IPS DF 19.7 (cell line): ENCODE measurements at regions not wholly inside any gene's neighbourhood (a gene's known extent, or its start where the extent isn't known, plus 50 kb on each side); places are given as distances from the start of the nearest gene placed in this dataset.
"Not testable (repeated sequence)": the region's sequence is repeated elsewhere in the genome, so short reads cannot be mapped to it uniquely, and the experiment has no call there.

Source experiments
- DNase-seq: peaks from one replicate; pipeline ENCODE4 v3.0.0-alpha.2; 2013; ENCODE audit warnings: low read depth, low spot score

DNA sequence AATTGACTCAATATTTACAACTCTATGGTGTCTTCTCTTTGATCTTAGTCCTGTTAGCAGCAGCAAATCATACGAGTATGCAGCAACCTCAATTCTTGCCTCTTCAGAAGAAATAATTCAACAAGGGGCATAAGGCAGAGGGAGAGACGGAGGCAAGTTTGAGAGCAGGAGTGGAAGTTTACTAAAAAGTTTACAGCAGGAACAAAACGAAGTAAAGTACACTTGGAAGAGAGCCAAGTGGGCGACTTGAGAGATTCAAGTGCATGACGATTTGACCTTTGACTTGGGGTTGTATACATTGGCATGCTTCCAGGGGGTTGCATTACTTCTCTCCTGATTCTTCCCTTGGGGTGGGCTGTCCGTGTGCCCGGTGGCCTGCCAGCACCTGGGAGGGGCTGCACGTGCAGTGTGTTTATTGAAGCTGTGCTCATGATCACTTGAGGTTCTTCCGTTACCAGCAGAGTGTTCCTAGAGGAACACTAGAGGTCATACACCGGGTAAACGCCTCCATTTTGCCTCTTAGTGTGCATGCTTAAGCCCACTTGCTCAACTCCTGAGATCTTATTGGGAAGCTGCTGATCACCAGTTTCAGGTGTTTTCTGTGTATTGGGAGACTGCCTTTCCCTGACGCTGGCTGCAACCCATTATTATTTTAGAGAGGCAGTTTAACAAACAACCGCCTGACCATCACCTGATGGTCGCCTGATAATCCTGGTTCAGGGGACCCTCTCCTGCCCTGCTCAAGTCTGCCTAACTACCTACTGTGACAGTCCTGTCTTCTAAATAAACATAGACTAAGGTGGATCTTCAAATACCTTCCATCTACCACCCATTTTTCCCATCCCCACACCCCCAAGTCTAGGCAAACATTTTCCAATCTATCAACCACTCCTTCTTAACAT, 172.4 kb upstream of the MYLIP start:
- DNase-seq, result no peak

DNA sequence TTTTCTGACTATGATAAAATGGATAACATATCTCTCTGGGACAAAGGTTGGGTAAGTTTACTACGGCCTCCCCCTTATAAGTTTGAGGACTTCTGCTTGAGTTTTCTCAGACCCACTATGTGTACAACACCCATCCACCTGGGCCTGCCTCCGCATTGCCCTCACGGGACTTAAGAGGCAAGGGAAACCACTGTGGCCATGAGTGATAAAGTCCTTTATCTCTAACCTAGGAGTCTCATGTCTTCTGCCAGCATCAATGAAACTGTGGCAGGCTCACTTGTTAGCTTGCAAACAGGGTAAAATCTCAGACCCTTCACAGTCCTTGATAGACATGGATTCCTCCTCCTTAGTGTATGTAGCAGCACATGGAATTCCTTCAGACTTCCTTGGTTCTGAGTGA, 173.4 kb upstream of the MYLIP start:
- no peak for DNase-seq

DNA sequence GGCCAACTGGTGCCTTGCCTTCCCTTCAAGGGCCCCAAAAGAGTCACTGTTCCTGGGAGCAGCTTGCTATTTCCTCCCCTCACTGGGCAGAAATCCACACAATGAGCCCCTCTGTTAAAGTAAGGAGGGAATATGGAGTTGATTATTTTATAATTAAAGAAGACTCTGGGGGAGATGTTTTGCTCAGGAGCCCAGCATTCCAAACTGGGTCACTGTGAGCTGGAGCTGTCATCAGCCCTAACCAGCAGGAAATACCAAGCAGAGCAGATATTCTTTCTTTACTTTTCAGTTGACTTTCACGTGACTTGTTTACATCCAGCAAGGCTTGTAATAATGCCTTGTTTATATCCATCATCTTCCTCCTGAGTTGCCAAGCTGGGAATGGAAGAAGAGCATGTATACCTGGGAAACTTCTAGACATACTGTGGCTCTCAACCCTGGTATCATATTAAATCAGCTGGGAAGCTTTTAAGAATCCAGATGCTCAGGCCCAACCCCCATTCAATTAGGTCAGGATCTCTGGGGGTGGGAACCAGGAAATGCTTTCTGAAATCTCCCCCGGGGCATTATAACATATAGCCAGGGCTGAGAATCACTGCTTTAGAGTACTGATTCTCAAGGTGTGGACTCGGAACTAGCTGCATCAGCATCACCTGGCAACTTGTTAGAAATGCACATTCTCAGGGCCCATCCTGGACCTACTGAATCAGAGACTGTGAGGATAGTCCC, 175.6 kb upstream of the MYLIP start:
- no peak for DNase-seq

DNA sequence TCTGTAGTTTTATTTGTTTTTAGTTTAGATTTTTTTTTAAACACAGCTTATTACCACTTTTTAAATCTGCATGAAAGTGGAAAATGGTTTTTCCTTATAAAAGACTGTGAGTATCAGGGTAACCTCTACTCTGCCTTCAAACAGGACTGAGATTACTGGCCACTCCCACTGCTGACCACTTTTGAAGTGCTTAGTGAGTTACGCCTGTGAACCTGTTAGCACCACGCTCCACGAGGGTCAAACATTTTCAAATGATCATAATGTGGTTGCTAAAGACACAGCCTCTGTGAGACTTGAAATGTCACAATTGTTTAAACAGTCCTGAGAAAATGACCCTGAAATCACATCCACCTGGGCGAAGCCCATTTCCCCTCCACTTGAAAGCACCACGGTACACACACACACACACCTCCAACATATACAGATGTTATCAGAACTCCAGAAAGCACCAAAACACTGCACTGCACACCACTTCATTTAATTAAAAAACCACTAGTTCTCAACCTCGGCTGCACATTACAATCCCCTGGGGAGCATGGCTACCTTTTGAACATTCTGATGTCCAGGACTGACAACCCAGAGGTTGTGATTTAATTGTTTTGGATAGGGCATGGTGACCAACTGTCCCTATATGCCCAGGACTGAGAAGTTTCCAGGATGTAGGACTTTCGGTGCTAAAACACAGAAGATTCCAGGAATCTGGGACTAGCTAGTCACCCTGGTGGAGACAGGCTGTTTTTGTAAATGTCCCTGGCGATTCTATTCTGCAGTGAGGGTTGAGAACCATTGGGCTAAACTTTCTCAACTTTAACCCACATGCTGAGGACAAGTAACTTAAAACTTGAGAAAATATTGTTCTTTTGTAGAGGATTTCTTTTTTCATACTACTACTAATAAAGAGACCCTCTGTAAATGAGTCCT, 176.4 kb upstream of the MYLIP start:
- no peak for DNase-seq

DNA sequence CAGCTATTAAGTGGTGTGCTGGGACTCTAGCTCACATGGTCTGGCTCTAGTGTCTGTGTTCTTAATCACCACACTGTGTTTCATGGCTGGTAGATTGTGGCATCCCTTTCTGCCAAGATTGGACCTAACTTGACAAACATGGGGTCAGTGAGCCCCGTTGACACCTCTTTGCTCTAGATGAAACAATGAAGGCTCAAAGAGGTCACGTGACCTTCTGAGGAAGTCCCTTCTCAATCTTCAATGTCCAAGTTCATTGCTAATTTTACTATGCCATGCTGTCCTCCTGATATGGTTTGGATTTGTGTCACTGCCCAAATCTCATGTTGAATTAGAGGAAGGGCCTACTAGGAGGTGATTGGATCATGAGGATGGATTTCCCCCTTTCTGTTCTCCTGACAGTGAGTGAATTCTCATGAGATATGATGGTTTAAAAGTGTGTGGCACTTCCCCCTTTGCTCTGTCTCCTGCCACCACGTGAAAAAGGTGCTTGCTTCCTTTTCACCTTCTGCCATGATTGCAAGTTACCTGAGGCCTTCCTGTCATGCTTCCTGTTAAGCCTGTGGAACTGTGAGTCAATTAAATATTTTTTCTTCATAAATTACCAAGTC, 177.8 kb upstream of the MYLIP start:
- DNase-seq, result no peak

DNA sequence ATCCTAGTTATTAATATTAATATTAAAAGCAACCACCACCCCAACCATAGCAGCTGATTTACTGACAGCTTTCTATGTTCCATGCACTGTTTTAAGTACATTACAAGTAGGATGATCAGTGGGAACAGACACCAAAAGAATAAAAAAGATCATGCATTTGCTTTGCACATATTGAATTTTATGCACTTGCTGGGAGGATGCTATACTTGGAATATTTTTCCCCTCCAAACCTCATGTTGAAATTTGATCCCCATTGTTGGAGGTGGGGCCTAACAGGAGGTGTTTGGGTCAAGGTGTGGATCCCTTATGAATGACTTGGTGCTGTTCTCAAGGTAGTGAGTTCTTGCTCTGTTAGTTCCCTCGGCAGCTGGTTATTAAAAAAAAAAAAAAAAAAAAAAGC, 178.9 kb upstream of the MYLIP start:
- DNase-seq, result no peak

DNA sequence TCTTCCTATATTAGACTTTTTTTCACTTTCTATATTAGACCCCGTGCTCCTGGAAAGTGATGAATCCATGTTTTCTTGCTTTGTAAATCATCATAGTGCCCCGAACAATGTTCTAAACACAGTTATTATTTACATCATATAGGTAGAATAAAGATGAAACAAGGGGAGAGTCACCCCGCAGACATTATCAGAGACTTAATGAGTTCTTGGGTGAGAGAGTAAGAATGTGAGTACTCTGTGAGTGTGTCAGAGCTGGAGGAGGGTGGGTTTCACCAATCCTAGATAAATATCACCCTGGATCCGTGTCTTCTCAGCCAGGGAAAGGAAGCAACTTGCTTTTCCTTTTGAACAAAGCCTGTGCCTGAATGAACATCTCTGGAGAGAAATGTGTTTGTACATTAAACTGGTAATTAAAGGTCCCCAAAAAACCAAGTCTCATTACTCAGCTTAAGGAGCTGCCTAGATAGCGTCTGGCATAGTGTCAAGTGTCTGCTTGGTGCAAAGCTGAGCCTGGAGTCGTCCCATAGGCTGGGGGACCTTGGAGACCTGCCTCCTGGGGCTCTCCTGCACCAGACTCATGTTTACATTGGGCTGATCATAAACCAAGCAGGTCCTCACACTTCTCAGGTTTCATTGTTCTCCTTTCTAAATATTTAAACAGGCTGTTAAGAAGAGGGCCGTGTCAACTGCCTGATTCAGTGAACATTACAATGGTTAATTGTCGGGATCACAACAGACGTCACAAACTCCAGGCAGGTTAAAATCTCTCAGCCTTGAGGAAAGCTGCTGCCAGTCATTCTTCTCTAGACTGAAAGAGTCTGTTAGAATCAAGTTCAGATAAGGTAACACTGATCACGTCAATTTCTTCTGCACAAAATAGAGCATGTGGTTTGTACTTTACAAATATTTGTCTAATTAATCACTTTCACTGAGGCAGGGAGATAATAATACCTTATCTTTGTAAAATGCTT, 179.7 kb upstream of the MYLIP start:
- DNase-seq, result no peak

DNA sequence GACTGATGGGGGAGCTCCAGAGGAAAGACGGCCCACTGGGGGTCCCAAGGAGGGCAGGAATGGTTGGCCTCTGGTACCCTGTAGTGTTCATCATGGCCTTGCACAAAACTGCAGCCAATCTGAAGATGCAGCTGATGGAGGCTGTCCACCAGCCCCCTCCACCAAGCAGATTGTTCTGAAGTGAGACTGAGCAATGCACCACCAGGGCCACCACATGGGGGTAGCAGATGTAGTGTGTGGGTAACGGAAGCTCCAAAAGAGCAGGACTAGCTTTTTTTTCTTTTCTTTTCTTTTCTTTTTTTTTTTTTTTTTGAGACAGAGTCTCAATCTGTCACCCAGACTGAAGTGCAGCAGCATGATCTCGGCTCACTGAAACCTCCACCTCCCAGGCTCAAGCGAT, 181.0 kb upstream of the MYLIP start:
- no peak for DNase-seq

DNA sequence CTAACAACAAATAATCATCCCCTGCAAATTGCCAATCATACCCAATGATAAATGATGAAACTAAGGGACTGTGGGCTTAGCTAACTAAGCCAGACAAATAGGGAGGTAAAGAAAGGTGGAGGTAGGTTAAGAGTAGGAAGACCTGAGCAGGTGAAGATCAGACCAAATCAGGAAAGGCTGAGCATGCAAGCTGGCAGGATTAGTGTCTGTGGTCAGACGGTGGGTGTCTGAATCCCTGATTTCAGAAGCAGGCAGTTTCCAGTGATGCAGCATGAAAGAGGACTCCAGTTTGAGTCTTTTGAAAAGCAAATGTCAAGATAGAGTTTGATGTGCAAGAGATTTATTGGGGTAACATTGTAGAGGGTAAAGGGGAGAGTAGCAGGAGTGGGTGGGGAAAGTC, 181.4 kb upstream of the MYLIP start:
- no peak for DNase-seq

DNA sequence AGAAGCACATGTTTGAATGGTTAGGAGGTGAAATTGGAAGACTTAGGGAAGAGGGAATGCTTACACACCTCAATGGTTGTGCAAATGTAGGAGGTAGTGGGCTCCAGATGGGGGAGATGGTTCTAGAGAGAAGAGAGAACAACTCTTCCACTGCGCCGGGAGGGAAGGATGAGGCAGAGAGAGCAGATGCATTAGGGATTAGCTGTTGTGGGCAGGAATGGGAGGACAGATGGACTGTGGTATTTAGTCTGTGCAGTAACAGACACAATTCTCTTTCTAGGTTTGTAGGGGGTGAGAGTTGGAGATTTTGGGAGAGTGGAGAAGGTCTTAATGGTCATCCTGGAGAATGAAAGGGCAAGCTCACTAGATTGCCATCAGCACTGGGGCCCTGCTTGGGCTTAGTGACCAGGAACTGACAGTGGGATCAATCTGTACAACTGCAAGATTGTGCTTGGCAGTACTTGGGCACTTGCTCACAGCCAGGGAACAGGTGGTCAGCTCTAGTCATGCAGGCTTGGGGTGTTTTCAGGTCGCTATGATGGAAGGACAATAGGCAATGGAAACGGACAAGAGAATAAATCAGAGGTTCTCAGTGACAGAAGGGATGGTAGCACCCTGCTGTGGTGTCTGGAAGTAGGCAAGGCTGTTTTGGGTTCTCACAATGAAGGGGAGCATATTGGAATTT, 182.0 kb upstream of the MYLIP start:
- no peak for DNase-seq

DNA sequence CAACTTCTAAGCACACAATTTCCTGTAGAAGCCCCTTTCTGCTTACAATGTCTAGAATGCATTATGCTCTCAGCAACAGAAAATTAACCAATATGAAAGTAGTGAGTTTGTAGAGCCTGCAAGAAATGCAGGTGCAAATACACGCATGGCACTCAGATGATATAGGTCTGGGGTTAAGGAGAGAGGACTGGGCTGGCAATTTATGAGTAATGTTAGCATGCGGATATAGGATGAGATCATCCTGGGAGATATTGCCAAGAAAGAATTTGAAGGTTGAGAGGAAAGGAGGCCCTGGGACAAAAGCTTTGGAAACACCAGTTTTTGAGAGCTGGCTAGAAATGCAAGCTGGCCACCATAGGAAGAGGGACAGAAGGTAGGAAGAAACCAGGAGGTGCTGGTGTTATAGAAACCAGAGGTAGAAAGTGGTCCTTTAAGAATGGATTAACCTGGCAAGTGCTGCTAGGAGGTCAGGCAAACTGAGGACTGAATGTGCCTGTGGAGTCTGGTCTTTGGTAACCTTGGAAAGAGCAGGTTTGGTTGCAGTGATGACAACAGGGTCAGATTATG, 183.2 kb upstream of the MYLIP start:
- DNase-seq, result no peak

DNA sequence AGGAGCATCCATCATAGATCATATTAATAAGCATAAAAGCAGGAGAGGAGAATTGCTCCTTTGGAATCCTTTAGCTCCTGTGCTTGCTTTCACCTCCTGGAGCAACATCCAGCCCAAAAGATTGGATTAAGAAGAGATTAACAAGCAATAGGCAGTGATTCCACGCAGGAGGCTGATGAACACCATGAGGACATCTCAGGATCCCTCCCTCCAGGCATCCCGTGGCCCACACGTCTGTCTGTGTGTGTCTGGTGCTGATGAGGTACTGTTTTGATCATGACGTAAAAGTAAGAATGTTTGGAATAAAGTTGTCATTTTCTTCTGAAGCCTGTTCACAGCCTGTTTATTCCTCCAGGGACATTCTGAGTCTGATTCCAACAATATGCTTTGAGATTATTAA, 185.5 kb upstream of the MYLIP start:
- no peak for DNase-seq

DNA sequence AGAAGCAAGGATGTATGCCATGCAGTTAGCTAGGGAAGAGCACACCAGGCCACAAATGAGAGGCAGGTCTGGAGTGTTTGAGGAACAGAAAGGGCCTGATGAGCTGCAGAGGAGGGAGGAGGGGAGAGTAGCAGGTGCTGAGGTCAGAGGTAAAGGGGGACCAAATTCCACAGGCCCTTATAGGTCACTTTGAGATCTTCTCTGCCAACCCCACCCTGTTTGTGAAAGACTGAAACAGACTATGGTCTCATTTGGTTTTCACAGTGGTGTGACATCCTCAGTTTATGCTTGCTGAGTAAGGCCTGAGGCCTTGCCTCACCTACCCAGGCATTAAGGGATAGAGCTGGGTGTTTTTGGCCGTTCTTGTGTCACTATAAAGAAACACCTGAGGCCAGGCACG, 187.7 kb upstream of the MYLIP start:
- DNase-seq, result no peak

DNA sequence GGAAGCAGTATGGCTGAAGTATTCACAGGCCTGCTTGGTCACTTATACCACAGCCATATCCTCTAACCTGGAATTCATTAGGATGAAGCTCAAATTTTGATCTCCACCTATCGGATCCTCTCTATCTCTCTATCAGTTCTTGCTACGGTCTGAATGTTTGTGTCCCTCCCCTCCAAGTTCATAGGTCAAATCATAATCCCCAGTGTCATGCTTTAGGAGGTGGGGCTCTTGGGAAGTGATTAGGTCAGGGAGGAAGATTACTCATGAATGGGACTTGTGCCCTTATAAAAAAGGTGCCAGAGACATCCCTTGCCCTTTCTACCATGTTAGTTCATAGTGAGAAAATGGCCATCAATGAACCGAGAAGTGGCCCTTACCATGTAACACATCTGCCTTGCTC, 190.8 kb upstream of the MYLIP start:
- DNase-seq, result no peak

DNA sequence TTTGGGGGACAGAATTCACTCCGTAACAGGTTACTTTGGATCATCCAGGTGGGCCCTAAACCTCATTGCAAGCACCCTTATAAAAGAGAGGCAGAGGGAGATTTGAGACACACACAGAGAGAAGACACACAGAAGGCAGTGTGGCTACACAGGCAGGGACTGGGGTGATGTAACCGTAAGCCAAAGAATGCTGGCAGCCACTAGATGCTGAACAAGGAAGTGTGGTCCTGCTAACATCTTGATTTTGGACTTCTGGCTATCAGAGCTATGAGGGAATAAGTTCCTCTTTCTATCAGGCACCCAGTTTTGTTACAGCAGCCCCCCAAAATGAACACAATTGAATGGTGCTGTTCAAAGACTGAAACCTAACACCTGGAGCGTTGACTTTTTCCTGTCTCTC, 191.3 kb upstream of the MYLIP start:
- no peak for DNase-seq

DNA sequence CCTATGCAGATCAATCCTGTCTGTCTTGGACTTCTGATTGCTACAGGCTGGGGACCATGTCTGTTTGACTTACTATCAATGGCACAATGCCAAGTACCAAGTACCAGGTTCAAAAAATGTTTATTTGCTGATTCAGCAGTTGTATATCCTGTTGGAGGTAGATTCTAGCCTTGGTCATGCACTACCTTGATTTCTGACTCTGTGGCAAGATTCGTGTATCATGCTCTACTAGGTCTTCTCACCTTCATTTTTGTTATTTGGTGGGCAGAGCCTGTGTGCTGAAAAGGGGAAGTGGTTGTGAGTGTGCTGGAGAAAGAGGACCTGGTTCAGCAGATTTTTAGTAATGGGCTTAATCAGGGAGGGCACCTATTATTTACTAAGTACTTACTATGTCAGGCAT, 192.4 kb upstream of the MYLIP start:
- no peak for DNase-seq

DNA sequence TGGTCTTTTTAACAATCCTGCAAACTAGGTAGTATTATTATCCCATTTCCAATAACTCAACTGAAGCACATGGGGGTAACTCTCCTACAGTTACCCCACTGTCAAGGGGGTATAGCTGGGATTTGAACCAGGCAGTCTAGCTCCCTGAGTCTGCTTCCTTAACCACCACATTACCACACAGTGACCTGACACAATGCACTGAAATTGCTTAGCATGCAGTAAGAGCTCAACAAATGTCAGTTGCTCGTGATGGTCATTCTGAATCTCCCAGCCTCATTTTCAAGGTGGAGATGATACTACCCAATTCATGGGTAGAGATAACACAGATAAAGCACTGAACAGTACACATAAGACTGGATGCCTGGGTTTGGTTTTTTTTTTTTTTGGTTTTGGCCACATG, 193.2 kb upstream of the MYLIP start:
- no peak for DNase-seq

DNA sequence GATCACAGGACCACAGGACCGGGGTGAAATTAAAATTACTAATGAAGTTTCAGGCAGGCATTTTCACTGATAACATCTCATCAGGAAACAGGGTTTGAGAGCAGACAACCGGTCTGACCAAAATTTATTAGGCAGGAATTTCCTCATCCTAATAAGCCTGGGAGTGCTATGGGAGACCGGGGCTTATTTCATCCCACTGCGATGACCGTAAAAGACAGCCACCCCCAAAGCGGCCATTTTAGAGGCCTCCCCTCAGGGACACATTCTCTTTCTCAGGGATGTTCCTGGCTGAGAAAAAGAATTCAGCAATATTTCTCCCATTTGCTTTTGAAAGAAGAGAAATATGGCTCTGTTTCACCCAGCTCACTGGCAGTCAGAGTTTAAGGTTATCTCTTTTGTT, 197.2 kb upstream of the MYLIP start:
- not testable (repeated sequence) for DNase-seq

DNA sequence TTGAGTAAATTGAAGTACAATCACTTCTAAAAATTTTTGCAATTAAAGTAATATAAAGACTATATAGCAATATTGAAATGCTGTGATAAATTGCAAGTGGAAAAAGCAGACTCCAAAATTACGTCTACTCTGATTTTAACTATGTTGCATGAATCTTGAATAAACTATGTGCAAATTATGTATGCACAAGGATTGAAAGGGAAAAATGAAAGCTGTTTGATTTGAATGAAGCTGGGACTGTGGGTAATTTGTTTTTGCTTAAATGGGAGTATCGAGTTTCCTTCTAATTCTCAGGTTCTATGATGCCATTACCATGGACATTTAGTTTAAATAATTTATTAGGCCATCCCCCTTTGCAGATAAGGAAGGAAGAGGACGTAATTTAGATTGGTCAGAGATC, 198.7 kb upstream of the MYLIP start:
- no peak for DNase-seq

DNA sequence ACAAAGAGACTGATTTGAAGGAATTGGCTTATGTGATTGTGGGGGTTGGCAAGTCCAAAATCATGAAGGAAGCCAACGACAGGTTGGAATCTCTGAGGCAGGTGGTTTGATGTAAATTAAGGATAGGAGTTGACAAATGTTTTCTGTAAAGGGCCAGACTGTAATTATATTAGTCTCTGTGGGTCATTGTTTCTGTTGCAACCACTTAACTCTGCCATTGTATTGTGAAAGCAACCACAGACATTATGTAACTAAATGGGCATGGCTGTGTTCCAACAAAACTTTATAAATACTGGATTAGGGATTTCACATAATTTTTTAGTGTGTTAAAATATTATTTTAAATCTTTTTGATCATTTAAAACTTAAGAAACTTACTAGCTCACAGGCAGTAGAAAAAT, 199.2 kb upstream of the MYLIP start:
- DNase-seq, result no peak
